Activated T-cell treated with anti-CD3 and anti-CD28 coated beads, Interleukin-2, amount 50 U/mL, for 4 hours (primary cell): ENCODE measurements at regions not wholly inside any gene's neighbourhood (a gene's known extent, or its start where the extent isn't known, plus 50 kb on each side); places are given as distances from the start of the nearest gene placed in this dataset.

Source experiments
- ATAC-seq, 2 donors: fragments of 200-7000 bp; cut with Tn5 transposase; one replicate each; pipeline ENCODE4 v1.10.0; 2021
- DNase-seq: peaks from one replicate; pipeline ENCODE4 v3.0.0-alpha.2; 2020
- H3K27me3 Mint-ChIP-seq: one replicate; pipeline ENCODE4 v1.8.0; 2021; ENCODE audit warnings: low read depth, mixed read lengths
- H3K36me3 Mint-ChIP-seq: one replicate; pipeline ENCODE4 v1.8.0; 2022; ENCODE audit warnings: mixed read lengths; ENCODE audit not compliant: insufficient read depth
- H3K4me1 Mint-ChIP-seq: one replicate; pipeline ENCODE4 v1.8.0; 2021; ENCODE audit warnings: low read depth, mixed read lengths
- H3K4me3 Mint-ChIP-seq: one replicate; pipeline ENCODE4 v1.8.0; 2021; ENCODE audit warnings: mild to moderate bottlenecking, moderate library complexity, mixed read lengths
- H3K9me3 Mint-ChIP-seq: one replicate; pipeline ENCODE4 v1.8.0; 2021; ENCODE audit warnings: mixed read lengths

- no peak for DNase-seq
- no peaks in the 10 kb centered on the region for H3K9me3 Mint-ChIP-seq
- ATAC-seq = no peak
- H3K36me3 Mint-ChIP-seq = no peaks in the 10 kb centered on the region
- no peaks in the 10 kb centered on the region for H3K27me3 Mint-ChIP-seq
- no peaks in the 10 kb centered on the region for H3K4me1 Mint-ChIP-seq
- no peak overlapping the region for H3K4me3 Mint-ChIP-seq
Observed at GRCh38 chr15:94736236-94736635, 504.9 kb downstream of the MCTP2 start.

- Mint-ChIP-seq H3K4me1 (no peaks in the 10 kb centered on the region), H3K36me3 (no peaks in the 10 kb centered on the region), H3K4me3 (no peak overlapping the region), H3K27me3 (peaks cover 4% of the 10 kb centered on the region), H3K9me3 (no peaks in the 10 kb centered on the region)
- DNase-seq (no peak), ATAC-seq (no peak)
Observed at GRCh38 chr15:94739639-94740038, 508.3 kb downstream of the MCTP2 start.

DNA sequence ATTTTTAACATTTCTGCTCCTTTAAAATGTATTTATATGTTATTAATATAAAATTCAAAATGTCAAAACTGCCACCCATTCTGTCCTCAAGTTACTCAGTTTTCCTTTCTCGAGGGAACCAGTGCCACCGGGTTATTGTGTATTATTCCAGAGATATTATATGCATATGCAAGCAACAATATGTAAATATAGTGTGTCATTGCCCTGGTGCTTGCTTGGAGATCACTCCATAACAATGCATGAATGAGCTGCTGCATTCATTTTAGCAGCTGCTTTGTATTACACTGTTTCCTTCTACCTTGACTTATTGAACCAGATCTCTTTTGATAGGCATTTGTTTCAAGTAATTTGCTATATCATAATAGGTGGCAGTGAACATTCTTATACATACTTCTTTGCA, 509.1 kb downstream of the MCTP2 start:
- Mint-ChIP-seq H3K27me3 (peaks cover 4% of the 10 kb centered on the region), H3K4me1 (no peaks in the 10 kb centered on the region), H3K4me3 (no peak overlapping the region), H3K9me3 (no peaks in the 10 kb centered on the region), H3K36me3 (no peaks in the 10 kb centered on the region)
- no peak for DNase-seq
- ATAC-seq = no peak

GRCh38 chr15:94743668-94744067, 512.3 kb downstream of the MCTP2 start:
- Mint-ChIP-seq H3K27me3 (peaks cover 4% of the 10 kb centered on the region), H3K36me3 (no peaks in the 10 kb centered on the region), H3K4me3 (no peak overlapping the region), H3K9me3 (no peaks in the 10 kb centered on the region), H3K4me1 (no peaks in the 10 kb centered on the region)
- ATAC-seq = no peak
- DNase-seq = no peak

DNA sequence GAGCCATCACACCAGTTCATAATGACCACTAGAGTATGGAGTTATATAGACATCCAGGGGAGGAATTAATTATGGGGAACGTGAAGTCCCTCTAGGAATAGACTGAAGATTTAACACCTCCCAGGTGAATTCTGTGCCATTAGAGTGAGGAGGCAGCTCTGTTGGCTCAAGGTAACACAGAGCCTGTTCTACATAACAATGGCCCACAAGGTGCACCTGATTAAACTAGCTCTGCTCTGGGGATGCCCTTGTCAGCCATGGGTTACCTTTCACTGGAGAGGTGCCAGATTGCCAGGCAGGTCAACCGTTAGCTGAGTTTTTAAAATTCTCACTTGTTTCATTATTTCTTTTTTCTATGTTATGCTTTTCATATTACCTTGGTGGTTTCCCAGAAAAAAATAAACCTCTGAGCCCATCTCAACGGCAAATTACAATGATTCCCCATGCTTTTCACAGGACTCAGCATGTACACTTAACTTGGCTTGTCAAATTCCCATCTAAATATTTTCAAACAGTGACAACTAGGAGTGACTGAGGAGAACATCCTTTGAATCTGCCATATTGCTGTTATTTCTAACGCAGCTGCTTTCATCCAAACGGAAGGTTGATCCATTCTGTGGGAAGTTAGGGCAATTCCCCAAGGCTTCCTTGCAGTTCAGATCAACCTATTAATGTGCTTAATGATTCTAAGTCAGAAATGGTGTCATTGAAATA, 512.9 kb downstream of the MCTP2 start:
- Mint-ChIP-seq H3K27me3 (peaks cover 4% of the 10 kb centered on the region), H3K9me3 (no peaks in the 10 kb centered on the region)
- no peak for ATAC-seq

DNA sequence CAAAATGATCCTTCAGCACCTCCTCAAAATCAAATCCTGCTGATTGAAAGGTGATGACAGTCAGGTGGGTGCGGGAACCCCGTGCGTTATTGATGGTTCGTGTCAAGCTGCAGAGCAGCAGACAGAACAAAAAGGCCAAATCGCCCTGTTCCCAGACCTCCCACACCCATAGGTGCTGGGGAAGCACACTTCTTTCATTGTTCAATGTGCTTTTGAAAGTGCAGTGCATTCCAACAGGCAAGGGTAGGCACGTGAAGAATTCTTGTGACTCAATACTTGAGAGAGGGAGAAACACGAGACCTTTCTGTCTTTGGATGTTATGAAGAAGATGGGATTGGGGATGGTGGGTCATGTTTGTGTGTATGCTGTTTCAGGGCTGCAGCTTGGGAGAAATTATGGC, 514.0 kb downstream of the MCTP2 start:
- no peaks in the 10 kb centered on the region for H3K36me3 Mint-ChIP-seq
- no peaks in the 10 kb centered on the region for H3K9me3 Mint-ChIP-seq
- ATAC-seq (no peak), DNase-seq (no peak)
- H3K27me3 Mint-ChIP-seq = peaks cover 4% of the 10 kb centered on the region
- H3K4me3 Mint-ChIP-seq = no peak overlapping the region
- no peaks in the 10 kb centered on the region for H3K4me1 Mint-ChIP-seq

More for the DNA sequence above, 512.9 kb downstream of the MCTP2 start:
- Mint-ChIP-seq H3K36me3 (no peaks in the 10 kb centered on the region), H3K4me1 (no peaks in the 10 kb centered on the region), H3K4me3 (no peak overlapping the region)
- DNase-seq = no peak

GRCh38 chr15:94747510-94747909, 516.1 kb downstream of the MCTP2 start:
- no peaks in the 10 kb centered on the region for H3K27me3 Mint-ChIP-seq
- H3K9me3 Mint-ChIP-seq = no peaks in the 10 kb centered on the region
- no peaks in the 10 kb centered on the region for H3K4me1 Mint-ChIP-seq
- H3K36me3 Mint-ChIP-seq = no peaks in the 10 kb centered on the region
- no peak overlapping the region for H3K4me3 Mint-ChIP-seq
- DNase-seq = no peak
- ATAC-seq = no peak

GRCh38 chr15:94749811-94750617, 518.7 kb downstream of the MCTP2 start:
- DNase-seq = no peak
- Mint-ChIP-seq H3K36me3 (no peaks in the 10 kb centered on the region), H3K4me1 (no peaks in the 10 kb centered on the region), H3K27me3 (no peaks in the 10 kb centered on the region), H3K4me3 (no peak overlapping the region), H3K9me3 (no peaks in the 10 kb centered on the region)
- no peak for ATAC-seq

- Mint-ChIP-seq H3K27me3 (no peaks in the 10 kb centered on the region), H3K9me3 (no peaks in the 10 kb centered on the region)
Observed at GRCh38 chr15:94760348-94760747, 529.0 kb downstream of the MCTP2 start.

DNA sequence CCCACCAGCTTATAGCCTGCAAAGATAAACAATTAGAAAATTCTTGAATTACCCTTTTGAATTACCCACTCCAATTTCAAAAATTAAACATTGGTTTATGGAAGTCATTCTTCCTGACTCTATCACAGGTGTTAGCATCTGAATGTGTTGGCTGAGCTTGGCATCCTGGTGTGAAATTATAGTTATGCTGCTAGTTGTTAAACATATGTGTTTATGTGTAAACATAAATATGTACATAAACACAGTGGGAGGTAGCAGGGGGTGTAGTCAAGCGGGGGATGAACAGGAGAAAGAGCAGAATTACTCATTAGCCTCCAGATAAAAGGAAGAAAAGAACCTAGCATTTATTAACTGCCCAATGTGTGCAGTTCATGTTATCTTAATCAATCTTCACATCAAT, 530.2 kb downstream of the MCTP2 start:
- DNase-seq (no peak), ATAC-seq (no peak)
- no peaks in the 10 kb centered on the region for H3K9me3 Mint-ChIP-seq
- H3K4me3 Mint-ChIP-seq = no peak overlapping the region
- no peaks in the 10 kb centered on the region for H3K36me3 Mint-ChIP-seq
- no peaks in the 10 kb centered on the region for H3K27me3 Mint-ChIP-seq
- no peaks in the 10 kb centered on the region for H3K4me1 Mint-ChIP-seq

More at GRCh38 chr15:94760348-94760747, 529.0 kb downstream of the MCTP2 start:
- no peak for ATAC-seq
- Mint-ChIP-seq H3K4me3 (no peak overlapping the region), H3K36me3 (no peaks in the 10 kb centered on the region), H3K4me1 (no peaks in the 10 kb centered on the region)
- DNase-seq = no peak

DNA sequence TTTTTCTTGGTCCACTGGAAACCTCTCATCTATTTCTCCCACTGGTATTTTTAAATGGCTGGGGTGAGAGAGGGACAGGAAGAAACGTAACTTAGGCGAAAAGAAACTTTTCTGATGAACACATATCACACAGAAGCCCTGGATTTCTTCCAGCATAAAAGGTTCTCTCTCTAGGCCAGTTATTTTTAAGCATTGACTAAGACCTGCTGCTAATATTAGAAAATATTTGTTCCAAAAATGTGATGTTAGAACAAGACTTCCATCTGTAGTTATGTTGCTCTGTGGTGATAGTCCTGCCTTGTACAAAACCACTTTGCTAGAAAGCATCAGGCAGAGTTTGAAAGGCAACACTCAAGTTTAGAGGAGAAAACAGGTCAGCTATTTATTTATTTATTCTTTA, 537.7 kb downstream of the MCTP2 start:
- Mint-ChIP-seq H3K36me3 (no peaks in the 10 kb centered on the region), H3K9me3 (no peaks in the 10 kb centered on the region), H3K4me1 (no peaks in the 10 kb centered on the region), H3K27me3 (no peaks in the 10 kb centered on the region), H3K4me3 (no peak overlapping the region)
- ATAC-seq (no peak), DNase-seq (no peak)

- Mint-ChIP-seq H3K9me3 (no peaks in the 10 kb centered on the region), H3K27me3 (no peaks in the 10 kb centered on the region), H3K4me1 (no peaks in the 10 kb centered on the region), H3K36me3 (no peaks in the 10 kb centered on the region), H3K4me3 (no peak overlapping the region)
- DNase-seq (no peak), ATAC-seq (no peak)
Observed at GRCh38 chr15:94770199-94770598, 538.8 kb downstream of the MCTP2 start.

DNA sequence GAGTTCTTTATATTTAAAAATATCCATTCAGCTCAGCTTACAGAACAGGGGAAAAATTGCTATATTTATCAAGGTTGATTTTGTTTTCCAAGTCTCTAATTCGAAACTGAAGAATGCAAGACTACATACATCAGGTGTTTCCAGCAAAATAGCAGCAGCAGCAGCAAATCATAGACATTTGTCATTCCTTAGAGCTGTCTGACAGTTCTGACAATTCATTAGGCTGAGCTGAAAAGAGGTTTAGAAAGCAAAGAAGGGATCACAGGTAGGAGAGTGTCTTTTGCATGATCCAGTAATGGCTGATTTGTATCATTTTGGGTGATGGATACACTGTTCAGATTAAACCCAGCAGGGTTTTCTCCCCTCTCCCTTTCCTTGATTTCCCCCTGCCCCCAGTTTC, 545.7 kb downstream of the MCTP2 start:
- H3K4me1 Mint-ChIP-seq = no peaks in the 10 kb centered on the region
- ATAC-seq = no peak
- no peak overlapping the region for H3K4me3 Mint-ChIP-seq

DNA sequence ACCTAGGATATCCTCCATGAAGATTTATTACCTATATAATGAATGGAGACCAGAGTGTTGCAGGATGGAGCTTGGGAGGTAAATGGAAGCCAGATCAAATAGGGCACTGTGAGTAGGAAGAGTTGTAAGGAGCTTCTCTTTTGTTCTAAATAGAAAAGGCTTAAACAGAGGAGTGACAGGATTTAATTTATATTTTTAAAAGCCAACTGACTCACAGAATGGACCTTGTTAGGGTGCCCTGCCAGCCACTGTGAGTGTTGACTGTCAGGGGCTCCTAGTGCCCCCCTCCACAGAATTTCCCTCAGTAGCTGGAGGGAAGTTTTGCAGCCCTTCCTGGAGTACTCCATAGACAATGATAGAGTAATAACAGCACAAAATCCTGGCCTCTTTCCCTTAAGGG, 547.5 kb downstream of the MCTP2 start:
- Mint-ChIP-seq H3K4me3 (no peak overlapping the region), H3K9me3 (no peaks in the 10 kb centered on the region), H3K36me3 (no peaks in the 10 kb centered on the region), H3K27me3 (peaks cover 3% of the 10 kb centered on the region), H3K4me1 (no peaks in the 10 kb centered on the region)
- DNase-seq = no peak
- ATAC-seq = no peak

More for the DNA sequence above, 545.7 kb downstream of the MCTP2 start:
- no peaks in the 10 kb centered on the region for H3K36me3 Mint-ChIP-seq
- H3K9me3 Mint-ChIP-seq = no peaks in the 10 kb centered on the region
- peaks cover 3% of the 10 kb centered on the region for H3K27me3 Mint-ChIP-seq
- DNase-seq = no peak

DNA sequence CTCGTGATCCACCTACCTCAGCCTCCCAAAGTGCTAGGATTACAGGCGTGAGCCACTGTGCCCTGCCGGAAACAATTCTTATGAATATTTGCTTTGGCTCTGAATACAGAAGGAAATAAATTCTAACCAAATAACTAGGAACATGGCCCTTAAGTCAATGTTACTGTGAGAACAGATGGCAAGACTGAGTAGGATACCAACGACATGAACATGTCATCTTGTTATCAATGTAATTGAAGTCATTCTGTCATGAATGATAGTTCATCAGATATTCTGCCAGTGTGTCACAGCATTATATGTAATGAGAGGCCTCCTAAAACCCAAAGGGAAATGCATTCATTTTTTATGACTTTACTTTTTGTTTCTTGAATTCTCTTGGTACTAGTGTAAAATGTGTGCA, 548.8 kb downstream of the MCTP2 start:
- H3K27me3 Mint-ChIP-seq = peaks cover 5% of the 10 kb centered on the region
- H3K4me1 Mint-ChIP-seq = no peaks in the 10 kb centered on the region
- H3K36me3 Mint-ChIP-seq = no peaks in the 10 kb centered on the region
- no peak overlapping the region for H3K4me3 Mint-ChIP-seq
- ATAC-seq = no peak
- DNase-seq = no peak
- peaks cover 8% of the 10 kb centered on the region for H3K9me3 Mint-ChIP-seq
